GM06990 (cell line): ENCODE measurements at regions not wholly inside any gene's neighbourhood (a gene's known extent, or its start where the extent isn't known, plus 50 kb on each side); places are given as distances from the start of the nearest gene placed in this dataset.

Experiments
- DNase-seq: peaks from one replicate; pipeline ENCODE4 v3.0.0-alpha.2; 2011; ENCODE audit not compliant: insufficient read length; ENCODE audit errors: extremely low read depth
- H3K27me3 ChIP-seq: replicated peaks from 2 replicates; pipeline ENCODE4 v1.6.0; 2011; ENCODE audit warnings: low read length; ENCODE audit not compliant: control insufficient read depth, insufficient read depth
- H3K36me3 ChIP-seq: 2 replicates; pipeline ENCODE4 v1.5.1; 2011; ENCODE audit warnings: low read length; ENCODE audit not compliant: control insufficient read depth, insufficient read depth
- H3K4me3 ChIP-seq: replicated peaks from 2 replicates; pipeline ENCODE4 v1.5.1; 2011; ENCODE audit warnings: low read depth, mild to moderate bottlenecking, control low read depth, low read length
- CTCF ChIP-seq: IDR thresholded peaks from 2 replicates; pipeline ENCODE4 v1.5.1; 2011; ENCODE audit warnings: low read length, control low read depth, mild to moderate bottlenecking, inconsistent platforms; ENCODE audit not compliant: insufficient read depth, poor library complexity, severe bottlenecking

- DNase-seq, result no peak
- H3K27me3 ChIP-seq, result no peaks in the 10 kb centered on the region
- no peak overlapping the region for H3K4me3 ChIP-seq
- H3K36me3 ChIP-seq, result no peaks in the 10 kb centered on the region
- no peak for TF ChIP-seq CTCF
Observed at GRCh38 chr9:27785714-27786100, 212.4 kb upstream of the C9orf72 start.

- no peak for DNase-seq
- TF ChIP-seq CTCF, result peak; percentile 14
- Histone ChIP-seq H3K27me3 (no peaks in the 10 kb centered on the region), H3K4me3 (no peak overlapping the region), H3K36me3 (no peaks in the 10 kb centered on the region)
Observed at GRCh38 chr9:27787891-27788290, 214.6 kb upstream of the C9orf72 start.

GRCh38 chr9:27791311-27791710 lies 218.0 kb upstream of the C9orf72 start:
- no peak overlapping the region for H3K4me3 ChIP-seq
- no peaks in the 10 kb centered on the region for H3K36me3 ChIP-seq
- no peak for DNase-seq
- no peak for TF ChIP-seq CTCF
- H3K27me3 ChIP-seq, result no peaks in the 10 kb centered on the region

- no peak for DNase-seq
- H3K27me3 ChIP-seq, result no peaks in the 10 kb centered on the region
- no peak overlapping the region for H3K4me3 ChIP-seq
- no peaks in the 10 kb centered on the region for H3K36me3 ChIP-seq
- no peak for TF ChIP-seq CTCF
Observed at GRCh38 chr9:27792971-27793689, 219.8 kb upstream of the C9orf72 start.

GRCh38 chr9:27799326-27799725 lies 226.0 kb upstream of the C9orf72 start:
- DNase-seq, result no peak
- H3K36me3 ChIP-seq, result no peaks in the 10 kb centered on the region
- no peak overlapping the region for H3K4me3 ChIP-seq
- no peak for TF ChIP-seq CTCF
- H3K27me3 ChIP-seq, result no peaks in the 10 kb centered on the region

GRCh38 chr9:27800159-27800558 lies 226.9 kb upstream of the C9orf72 start:
- Histone ChIP-seq H3K36me3 (no peaks in the 10 kb centered on the region), H3K27me3 (no peaks in the 10 kb centered on the region), H3K4me3 (no peak overlapping the region)
- no peak for TF ChIP-seq CTCF
- no peak for DNase-seq
